Gastrocnemius medialis (tissue), 4 donors: ENCODE measurements at regions not wholly inside any gene's neighbourhood (a gene's known extent, or its start where the extent isn't known, plus 50 kb on each side); places are given as distances from the start of the nearest gene placed in this dataset.

Experiments
- ATAC-seq, 2 donors: fragments of 150-250 bp; one replicate each; pipeline ENCODE4 v1.9.1; 2016
- DNase-seq, 2 donors: peaks; one replicate each; pipeline ENCODE4 v3.0.0-alpha.2; 2019
- H3K27ac ChIP-seq, 4 donors: fragments of 200-600 bp; sonication (generic); 1 replicate in 1 of 4; 2 replicates in 3 of 4; pipeline ENCODE4 v1.5.1; 2016 to 2018; ENCODE audit warnings: mild to moderate bottlenecking in 2 of 4, moderate library complexity in 1 of 4
- H3K27me3 ChIP-seq, 3 donors: fragments of 200-600 bp; sonication (generic) in 2 of 3; 1 replicate in 1 of 3; 2 replicates in 2 of 3; pipeline versions ENCODE4 v1.5.1 to v1.6.0; 2016 to 2019; ENCODE audit warnings: mild to moderate bottlenecking in 1 of 3, moderate library complexity in 1 of 3
- H3K36me3 ChIP-seq, 2 donors: fragments of 200-600 bp; sonication (generic) in 1 of 2; one replicate each; pipeline ENCODE4 v1.5.1; 2017 to 2018
- H3K4me1 ChIP-seq, 2 donors: fragments of 200-600 bp; sonication (generic) in 1 of 2; one replicate each; pipeline ENCODE4 v1.5.1; 2016 to 2017; ENCODE audit warnings: mild to moderate bottlenecking in 2 of 2
- H3K4me3 ChIP-seq, 4 donors: fragments of 200-600 bp; sonication (generic) in 3 of 4; 1 replicate in 1 of 4; 2 replicates in 3 of 4; pipeline ENCODE4 v1.5.1; 2016 to 2019; ENCODE audit warnings: mild to moderate bottlenecking in 2 of 4
- H3K9me3 ChIP-seq, 3 donors: fragments of 200-600 bp; sonication (generic) in 2 of 3; 1 replicate in 1 of 3; 2 replicates in 2 of 3; pipeline ENCODE4 v1.5.1; 2016 to 2019
- POLR2A ChIP-seq, 2 donors: fragments of 450-650 bp; IDR thresholded peaks; one replicate each; pipeline ENCODE4 v1.6.1; 2017; ENCODE audit warnings: antibody characterized with exemption in 2 of 2, mild to moderate bottlenecking in 2 of 2, moderate library complexity in 2 of 2
- in situ Hi-C, 4 donors: fragments of 200-750 bp; cut with MboI; loops; one replicate each; pipeline versions ENCODE4 v1.15.0 to v1.8.0; 2017; ENCODE audit warnings: low sequenced_read_pairs in 4 of 4
- intact Hi-C: fragments of 100-400 bp; cut with DNase I; formaldehyde crosslinking; loops from one replicate; pipeline ENCODE4 v1.15.1; 2023; ENCODE audit warnings: low total_unique reads
- TF ChIP-seq, protein P1 (sequence below), 5 experiments: fragments of 450-650 bp in 3 of 5; fragments of 200-600 bp in 2 of 5; sonication (generic) in 2 of 5; IDR thresholded peaks in 4 of 5; conservative IDR thresholded peaks in 1 of 5; 1 replicate in 4 of 5; 2 replicates in 1 of 5; pipeline ENCODE4 v1.5.1; 2016 to 2019; ENCODE audit warnings: antibody characterized with exemption in 5 of 5, mild to moderate bottlenecking in 3 of 5, moderate library complexity in 3 of 5

DNA sequence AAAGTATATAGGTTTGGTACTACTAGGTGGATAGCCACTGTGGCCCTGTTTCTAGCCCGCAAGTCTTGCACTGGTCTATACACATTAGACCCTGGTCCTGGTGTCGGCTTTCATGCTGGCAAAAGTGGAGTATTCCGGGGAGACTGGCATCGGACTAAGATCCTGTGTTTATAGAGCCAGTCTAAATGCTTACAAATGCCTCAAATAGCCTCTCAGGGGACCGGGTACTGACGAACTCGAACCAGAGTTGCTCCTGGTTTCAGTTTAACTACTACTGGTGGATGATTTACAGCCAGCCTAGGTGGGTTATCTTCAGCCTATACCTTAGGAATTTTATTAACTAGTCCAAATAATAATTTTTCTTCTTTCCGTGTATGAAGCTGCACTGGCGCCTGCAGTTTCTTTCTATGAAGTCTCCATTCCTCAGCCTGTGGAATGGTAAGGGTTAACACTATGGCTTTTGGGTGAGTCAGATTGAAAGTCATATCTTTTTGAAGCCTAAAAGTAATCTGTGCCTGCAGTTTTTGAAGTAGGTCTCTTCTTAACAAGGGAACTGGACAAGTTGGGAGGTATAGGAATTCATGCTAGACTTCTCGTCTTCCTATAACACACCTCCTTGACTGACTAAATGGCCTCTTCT is 51.3 kb downstream of the OR10H4 start:
- Histone ChIP-seq H3K4me1 (peaks cover 4 to 10% of the 10 kb centered on the region in 2 donors), H3K27me3 (no peaks in the 10 kb centered on the region), H3K36me3 (no peaks in the 10 kb centered on the region), H3K27ac (no peak overlapping the region), H3K4me3 (no peak overlapping the region), H3K9me3 (no peaks in the 10 kb centered on the region)
- DNase-seq = no peak
- intact Hi-C loops = no loop called here
- no peak for TF ChIP-seq POLR2A (IDR thresholded peaks at IDR 0.05)
- TF ChIP-seq, protein P1, sequence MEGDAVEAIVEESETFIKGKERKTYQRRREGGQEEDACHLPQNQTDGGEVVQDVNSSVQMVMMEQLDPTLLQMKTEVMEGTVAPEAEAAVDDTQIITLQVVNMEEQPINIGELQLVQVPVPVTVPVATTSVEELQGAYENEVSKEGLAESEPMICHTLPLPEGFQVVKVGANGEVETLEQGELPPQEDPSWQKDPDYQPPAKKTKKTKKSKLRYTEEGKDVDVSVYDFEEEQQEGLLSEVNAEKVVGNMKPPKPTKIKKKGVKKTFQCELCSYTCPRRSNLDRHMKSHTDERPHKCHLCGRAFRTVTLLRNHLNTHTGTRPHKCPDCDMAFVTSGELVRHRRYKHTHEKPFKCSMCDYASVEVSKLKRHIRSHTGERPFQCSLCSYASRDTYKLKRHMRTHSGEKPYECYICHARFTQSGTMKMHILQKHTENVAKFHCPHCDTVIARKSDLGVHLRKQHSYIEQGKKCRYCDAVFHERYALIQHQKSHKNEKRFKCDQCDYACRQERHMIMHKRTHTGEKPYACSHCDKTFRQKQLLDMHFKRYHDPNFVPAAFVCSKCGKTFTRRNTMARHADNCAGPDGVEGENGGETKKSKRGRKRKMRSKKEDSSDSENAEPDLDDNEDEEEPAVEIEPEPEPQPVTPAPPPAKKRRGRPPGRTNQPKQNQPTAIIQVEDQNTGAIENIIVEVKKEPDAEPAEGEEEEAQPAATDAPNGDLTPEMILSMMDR (IDR thresholded peaks at IDR 0.05 in 4 of 5, conservative IDR thresholded peaks at IDR 0.05 in 1 of 5) = no peak
- in situ Hi-C loops = no loop called here
- no peak for ATAC-seq

DNA sequence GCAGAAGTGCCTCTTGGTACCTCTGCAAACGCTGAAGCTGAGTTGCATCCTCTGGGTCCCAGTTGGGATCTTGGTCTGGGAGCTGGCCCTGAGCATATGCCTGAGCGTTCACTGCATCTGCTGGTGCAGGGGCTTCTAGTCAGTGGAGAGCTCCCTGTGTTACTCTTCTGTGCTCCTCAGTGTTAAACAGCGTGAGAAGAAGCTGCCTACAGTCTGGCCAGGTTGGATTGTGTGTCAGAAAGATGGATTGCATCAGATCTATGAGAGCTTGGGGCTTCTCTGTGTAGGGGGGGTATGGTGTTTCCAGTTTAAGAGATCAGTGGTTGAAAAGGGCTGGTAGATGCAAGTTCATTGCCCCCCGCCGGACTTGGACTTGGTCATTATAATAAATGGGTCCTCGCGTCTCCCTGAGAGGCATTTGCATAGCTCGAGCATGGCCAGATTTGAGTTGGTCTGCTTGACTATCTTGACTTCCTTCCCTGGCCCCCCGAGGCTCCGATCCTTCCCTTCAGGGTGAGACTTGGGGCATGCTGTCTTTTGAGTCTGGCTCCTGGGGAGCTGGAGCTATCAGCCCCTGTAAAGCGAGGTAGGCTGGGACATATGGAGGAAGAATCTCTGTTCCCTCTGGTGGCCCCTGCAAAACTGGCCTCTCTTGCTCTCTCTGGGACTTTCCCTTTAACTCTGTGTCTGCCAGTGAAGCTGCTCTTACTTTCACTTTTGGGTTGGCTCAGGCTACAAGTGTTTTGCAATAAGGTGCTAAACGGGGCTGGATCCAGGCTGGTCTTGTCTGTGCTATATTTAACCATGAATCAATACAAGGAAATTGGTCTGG is 52.9 kb downstream of the OR10H4 start:
- ATAC-seq (peak in 1 of 2 donors; percentile 39), DNase-seq (no peak)
- no peaks in the 10 kb centered on the region for H3K9me3 ChIP-seq
- no peaks in the 10 kb centered on the region for H3K36me3 ChIP-seq
- H3K4me3 ChIP-seq = peak overlapping the region; percentile 28 to 56 (median 46)
- TF ChIP-seq POLR2A (IDR thresholded peaks at IDR 0.05) = no peak
- TF ChIP-seq, protein P1 (IDR thresholded peaks at IDR 0.05 in 4 of 5, conservative IDR thresholded peaks at IDR 0.05 in 1 of 5) = no peak
- peaks cover 4 to 10% of the 10 kb centered on the region in 2 donors for H3K4me1 ChIP-seq
- no peaks in the 10 kb centered on the region for H3K27me3 ChIP-seq
- in situ Hi-C loops = no loop called here
- no peak overlapping the region for H3K27ac ChIP-seq
- intact Hi-C loops = no loop called here

DNA sequence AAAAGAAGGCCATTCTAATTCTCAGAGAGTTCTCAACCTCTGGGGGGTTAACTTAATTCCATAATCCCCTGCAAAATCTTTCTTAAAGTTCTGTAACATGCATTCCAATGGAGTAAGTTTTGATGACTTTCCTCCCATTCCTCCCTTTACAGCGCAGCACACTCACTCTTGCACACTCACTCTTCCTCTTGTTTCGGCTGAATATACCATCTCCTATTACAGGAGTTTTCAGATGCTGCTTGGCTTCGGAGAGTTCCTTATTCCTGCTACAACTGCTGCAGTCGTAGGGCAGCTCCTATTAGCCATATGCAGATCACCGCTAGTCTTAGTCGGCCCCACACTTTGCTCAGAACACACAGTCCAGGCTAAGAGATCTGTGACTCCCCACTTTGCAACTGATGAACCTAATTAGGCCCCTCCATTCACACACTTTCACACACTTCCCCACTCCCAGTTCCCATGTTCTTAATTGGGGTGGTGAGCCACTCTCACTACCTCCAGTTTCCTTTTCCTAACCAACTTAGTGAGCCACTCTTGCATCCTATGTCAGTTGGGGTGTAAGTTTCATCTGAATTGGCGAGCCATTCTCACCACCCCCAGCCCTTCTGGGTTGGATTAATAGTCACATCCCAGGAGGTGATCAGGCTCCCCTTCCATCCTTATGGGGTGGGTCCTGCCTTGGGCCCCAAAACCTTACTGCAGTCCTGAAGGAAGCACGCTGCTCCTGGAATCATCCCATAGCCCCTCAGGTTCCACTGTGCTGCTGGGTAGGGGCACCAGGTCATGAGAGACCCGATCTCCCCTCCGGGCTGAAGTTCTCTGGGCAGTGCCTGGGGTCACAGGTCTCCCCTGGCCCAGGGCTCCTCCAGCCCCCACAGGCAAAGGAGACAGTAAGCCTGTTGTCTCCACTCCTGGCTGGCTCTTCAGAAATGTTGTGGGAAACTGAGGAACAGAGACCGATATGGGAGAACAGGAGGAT is 53.9 kb downstream of the OR10H4 start:
- in situ Hi-C loops (no loop called here), intact Hi-C loops (no loop called here)
- TF ChIP-seq POLR2A (IDR thresholded peaks at IDR 0.05) = no peak
- TF ChIP-seq, protein P1 (IDR thresholded peaks at IDR 0.05 in 4 of 5, conservative IDR thresholded peaks at IDR 0.05 in 1 of 5) = no peak
- no peak for ATAC-seq
- Histone ChIP-seq H3K9me3 (no peaks in the 10 kb centered on the region), H3K27ac (no peak overlapping the region), H3K36me3 (no peaks in the 10 kb centered on the region), H3K4me1 (peaks cover 4 to 10% of the 10 kb centered on the region in 2 donors), H3K27me3 (no peaks in the 10 kb centered on the region), H3K4me3 (peak overlapping the region in 3 of 4 donors; percentile 44 to 56 (median 49))
- no peak for DNase-seq

DNA sequence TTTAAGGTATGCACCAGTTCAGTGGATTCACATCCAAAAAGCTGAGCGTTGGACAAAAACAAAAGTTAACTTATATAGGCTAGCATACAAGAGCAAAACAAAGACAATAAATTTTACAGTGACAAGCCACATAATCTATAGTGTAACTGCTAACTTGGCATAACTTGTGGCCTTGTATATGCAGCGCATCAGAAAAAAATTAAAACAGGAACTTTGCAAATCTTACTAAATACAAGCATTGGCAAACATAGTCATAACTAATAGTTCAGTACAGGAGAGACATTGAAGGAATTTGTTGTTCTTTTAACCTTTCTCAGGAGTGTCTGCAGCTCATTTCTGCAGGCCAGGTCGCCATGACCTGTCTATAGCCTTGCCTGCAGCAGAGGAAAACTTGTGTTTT is 54.6 kb downstream of the OR10H4 start:
- TF ChIP-seq, protein P1 (IDR thresholded peaks at IDR 0.05 in 4 of 5, conservative IDR thresholded peaks at IDR 0.05 in 1 of 5) = no peak
- TF ChIP-seq POLR2A (IDR thresholded peaks at IDR 0.05) = no peak
- in situ Hi-C loops = no loop called here

More for the DNA sequence above, 54.6 kb downstream of the OR10H4 start:
- Histone ChIP-seq H3K4me1 (peaks cover 4 to 10% of the 10 kb centered on the region in 2 donors), H3K4me3 (no peak overlapping the region), H3K9me3 (no peaks in the 10 kb centered on the region), H3K27me3 (no peaks in the 10 kb centered on the region), H3K36me3 (no peaks in the 10 kb centered on the region), H3K27ac (no peak overlapping the region)
- ATAC-seq (no peak), DNase-seq (no peak)
- intact Hi-C loops = no loop called here
